Fibroblast of villous mesenchyme (primary cell): ENCODE measurements at regions not wholly inside any gene's neighbourhood (a gene's known extent, or its start where the extent isn't known, plus 50 kb on each side); places are given as distances from the start of the nearest gene placed in this dataset.

Source experiments
- DNase-seq: peaks from one replicate; pipeline ENCODE4 v3.0.0-alpha.2; 2010; ENCODE audit warnings: low read depth
- H3K4me3 ChIP-seq: 2 replicates; pipeline ENCODE4 v1.5.1; 2011; ENCODE audit warnings: low read depth, mild to moderate bottlenecking, low read length
- TF ChIP-seq, protein P1 (sequence below): IDR thresholded peaks from 2 replicates; pipeline ENCODE4 v1.5.1; 2012; ENCODE audit warnings: low read depth, mild to moderate bottlenecking, low read length; ENCODE audit not compliant: insufficient read depth

DNA sequence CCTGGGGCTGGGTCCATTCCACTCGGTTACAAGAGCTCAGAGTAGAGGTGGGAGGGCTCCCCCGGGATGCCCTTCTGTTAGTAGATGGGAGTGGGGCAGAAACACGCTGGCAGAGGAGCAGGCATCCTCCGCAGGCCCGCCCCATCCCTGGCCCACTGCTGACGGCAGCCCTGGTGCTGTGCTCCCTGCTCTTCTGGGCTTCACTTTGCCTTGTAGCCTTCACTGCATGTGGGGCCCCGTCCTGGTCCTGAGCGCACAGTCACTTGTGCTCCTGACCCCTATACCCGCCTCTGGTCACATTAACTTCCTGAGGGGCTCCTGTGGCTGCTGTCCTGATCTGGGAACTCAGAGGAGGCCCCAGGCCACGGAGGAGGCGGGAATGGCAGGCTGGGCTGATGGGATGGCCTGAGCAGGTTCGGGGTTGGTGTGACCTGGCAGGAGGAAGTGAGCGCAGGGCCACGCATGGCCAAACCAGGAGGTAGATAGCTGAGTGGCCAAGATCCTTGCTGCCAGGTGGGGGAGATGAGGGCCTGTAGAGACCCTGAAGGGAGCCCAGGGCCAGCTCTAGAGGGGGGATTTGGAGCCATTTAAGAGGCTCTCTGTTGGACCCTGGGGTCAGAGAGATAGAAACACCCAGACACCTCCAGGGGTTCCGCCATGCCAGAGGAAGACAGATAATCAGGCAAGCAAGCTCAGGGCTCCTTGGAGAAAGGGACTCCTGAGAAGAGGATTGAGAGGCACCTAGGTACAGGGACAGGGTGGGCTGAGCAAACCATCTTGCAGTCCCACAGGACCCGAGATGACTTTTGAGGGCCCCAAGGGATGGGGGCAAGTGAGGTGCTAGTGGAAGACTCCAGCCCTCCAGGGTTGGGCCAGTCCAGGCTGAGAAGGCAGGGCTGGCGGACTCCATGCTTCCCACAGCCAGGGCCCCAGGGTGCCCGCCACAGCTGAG lies 92.2 kb upstream of the PRR23E start:
- H3K4me3 ChIP-seq, result no peak overlapping the region
- TF ChIP-seq, protein P1, sequence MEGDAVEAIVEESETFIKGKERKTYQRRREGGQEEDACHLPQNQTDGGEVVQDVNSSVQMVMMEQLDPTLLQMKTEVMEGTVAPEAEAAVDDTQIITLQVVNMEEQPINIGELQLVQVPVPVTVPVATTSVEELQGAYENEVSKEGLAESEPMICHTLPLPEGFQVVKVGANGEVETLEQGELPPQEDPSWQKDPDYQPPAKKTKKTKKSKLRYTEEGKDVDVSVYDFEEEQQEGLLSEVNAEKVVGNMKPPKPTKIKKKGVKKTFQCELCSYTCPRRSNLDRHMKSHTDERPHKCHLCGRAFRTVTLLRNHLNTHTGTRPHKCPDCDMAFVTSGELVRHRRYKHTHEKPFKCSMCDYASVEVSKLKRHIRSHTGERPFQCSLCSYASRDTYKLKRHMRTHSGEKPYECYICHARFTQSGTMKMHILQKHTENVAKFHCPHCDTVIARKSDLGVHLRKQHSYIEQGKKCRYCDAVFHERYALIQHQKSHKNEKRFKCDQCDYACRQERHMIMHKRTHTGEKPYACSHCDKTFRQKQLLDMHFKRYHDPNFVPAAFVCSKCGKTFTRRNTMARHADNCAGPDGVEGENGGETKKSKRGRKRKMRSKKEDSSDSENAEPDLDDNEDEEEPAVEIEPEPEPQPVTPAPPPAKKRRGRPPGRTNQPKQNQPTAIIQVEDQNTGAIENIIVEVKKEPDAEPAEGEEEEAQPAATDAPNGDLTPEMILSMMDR, result no peak
- no peak for DNase-seq

DNA sequence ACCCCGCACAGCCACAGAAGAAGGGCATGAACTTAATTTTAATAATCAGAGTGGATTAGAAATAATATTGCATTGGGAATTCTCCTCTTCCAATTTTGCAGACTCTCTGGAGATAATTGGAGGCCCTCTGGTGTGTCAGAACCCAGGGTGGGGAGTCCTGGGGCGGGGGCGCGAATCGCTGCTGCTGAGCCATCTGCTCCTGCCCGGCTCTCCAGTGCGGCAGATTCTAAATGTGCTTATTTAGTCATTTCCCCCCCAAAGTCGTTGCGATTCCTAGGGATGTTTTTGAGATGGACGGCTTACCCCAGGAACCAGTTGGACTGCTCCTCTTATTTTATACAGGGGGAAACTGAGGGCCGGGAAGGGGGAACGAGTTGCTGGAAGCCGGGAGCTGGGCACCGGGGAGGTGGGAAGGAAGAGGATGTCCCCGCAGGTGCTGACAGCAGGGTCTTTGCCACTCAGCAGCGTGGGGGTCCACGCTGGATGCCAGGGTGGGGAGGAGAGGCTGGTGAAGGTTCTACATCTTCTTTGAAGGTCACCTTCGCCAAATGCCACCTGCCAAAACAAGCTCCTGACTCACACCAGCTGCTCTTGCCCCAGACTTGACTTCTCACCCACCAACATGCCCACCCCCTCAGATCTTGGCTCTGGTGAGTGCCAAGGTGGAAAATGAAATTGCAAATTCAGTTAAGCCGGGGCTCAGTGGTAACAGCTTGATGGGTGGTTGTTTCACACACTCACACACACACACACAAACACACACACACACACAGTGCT lies 91.3 kb upstream of the PRR23E start:
- TF ChIP-seq, protein P1, result no peak
- no peak for DNase-seq

GRCh38 chr3:127102188-127102520 lies 90.8 kb upstream of the PRR23E start:
- H3K4me3 ChIP-seq, result no peak overlapping the region
- TF ChIP-seq, protein P1, result no peak
- no peak for DNase-seq

More for the DNA sequence above, 91.3 kb upstream of the PRR23E start:
- no peak overlapping the region for H3K4me3 ChIP-seq

DNA sequence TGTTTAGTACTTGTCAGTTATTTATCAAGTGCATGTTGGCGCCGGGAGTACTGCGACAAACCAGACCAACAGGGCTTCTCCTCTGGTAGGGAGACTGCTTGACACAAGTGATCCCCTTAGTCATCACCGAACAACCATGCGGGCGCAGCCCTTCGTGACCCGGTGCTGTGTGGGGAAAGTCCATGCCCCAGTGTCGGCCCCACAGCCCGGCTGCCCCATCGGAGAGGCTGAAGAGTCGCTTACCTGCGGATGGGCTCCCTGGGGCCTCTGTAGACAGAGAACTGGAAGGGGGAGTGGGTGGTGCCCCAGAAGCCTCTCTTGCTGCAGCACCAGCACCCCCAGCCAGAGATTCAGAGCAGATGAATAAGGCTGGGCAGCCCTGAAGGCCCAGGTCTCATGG lies 90.3 kb upstream of the PRR23E start:
- no peak overlapping the region for H3K4me3 ChIP-seq
- DNase-seq, result no peak
- TF ChIP-seq, protein P1, result no peak

- TF ChIP-seq, protein P1, result no peak
- DNase-seq, result no peak
- H3K4me3 ChIP-seq, result no peak overlapping the region
Observed at GRCh38 chr3:127103080-127103479, 89.9 kb upstream of the PRR23E start.

DNA sequence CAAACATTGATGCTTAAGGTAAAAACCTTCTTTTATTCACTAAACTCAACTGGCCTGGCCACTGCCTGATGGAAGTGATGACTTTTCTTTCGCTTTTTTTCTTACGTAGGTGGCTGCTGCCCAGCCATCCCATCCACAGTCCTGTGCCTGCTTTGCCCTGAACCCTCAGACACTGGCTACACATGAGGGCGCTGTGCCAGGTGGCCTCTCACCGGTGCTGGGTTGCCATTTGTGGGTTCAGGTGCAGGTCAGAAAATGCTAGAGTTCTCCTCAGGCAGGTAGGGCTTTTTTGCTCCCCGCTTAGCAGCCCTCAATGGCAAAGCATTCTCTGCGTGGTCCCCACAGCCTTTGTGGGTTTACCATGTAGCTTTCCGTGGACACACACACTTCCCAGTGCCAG lies 88.3 kb upstream of the PRR23E start:
- no peak for DNase-seq
- TF ChIP-seq, protein P1, result no peak
- H3K4me3 ChIP-seq, result no peak overlapping the region
